ENCODE measurements at regions not wholly inside any gene's neighbourhood (a gene's known extent, or its start where the extent isn't known, plus 50 kb on each side); places are given as distances from the start of the nearest gene placed in this dataset.
A peak's percentile ranks its signal among the peaks of the same experiment; 100 is the strongest.
"Not testable (repeated sequence)": the region's sequence is repeated elsewhere in the genome, so short reads cannot be mapped to it uniquely, and the experiment has no call there.

DNA sequence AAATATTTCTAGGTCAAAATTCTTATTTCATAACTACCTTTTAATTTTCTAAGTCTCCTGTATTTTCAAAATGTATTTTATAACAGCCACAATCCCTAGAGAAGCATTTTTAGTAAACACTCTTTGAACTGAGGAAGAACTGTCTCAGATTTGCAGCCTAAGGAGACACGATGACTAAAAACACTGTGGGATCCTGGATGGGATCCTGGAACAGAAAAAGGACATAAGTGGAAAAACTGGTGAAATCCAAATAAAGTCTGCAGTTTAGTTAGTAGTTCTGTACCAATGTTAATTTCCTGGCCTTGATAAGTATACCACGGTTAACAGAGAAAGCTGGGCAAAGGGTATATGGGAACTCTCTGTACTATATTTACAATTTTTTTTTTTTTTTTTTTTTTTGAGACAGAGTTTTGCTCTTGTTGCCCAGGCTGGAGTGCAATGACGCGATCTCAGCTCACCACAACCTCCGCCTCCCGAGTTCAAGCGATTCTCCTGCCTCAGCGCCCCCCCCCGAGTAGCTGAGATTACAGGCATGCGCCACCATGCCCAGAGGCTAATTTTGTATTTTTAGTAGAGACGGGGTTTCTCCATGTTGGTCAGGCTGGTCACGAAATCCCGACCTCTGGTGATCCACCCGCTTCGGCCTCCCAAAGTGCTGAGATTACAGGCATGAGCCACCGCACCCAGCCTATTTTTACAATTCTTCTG, 600.2 kb upstream of the DIPK2B start:
- H3K27me3 Mint-ChIP-seq (ENCODE audit: low read depth); H3K27ac Mint-ChIP-seq; H3K9me3 Mint-ChIP-seq; H3K4me3 Mint-ChIP-seq: not testable (repeated sequence)
- H3K4me1 Mint-ChIP-seq (ENCODE audit: low read depth), result peaks cover 46% of the 10 kb centered on the region
- H3K36me3 Mint-ChIP-seq (ENCODE audit: low read depth), result peaks cover 14% of the 10 kb centered on the region

DNA sequence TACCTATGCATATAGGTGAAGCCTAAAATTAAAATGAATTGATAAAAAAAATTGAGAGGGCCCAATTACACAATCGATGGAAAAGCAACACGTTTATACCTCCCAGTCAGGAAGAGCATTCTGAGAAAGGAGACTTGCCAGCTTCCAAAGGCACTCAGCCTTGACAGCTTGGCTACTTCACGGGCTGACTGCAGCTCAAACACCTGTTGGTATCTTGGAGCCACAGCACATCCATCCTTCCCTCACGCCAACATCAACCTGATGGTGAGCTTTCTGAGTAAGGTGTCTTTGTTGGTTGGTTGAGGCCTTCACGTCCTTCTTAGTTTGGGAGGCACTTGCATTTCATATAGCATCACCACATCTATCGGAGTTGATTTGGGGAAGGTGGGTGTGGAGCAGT, 598.9 kb upstream of the DIPK2B start:
- H3K4me3 Mint-ChIP-seq, result no peak overlapping the region

GRCh38 chrX:45795546-45795945, 594.9 kb upstream of the DIPK2B start:
- H3K27me3 Mint-ChIP-seq (ENCODE audit: low read depth), result no peaks in the 10 kb centered on the region
- peaks cover 18% of the 10 kb centered on the region for H3K36me3 Mint-ChIP-seq (ENCODE audit: low read depth)
- H3K4me3 Mint-ChIP-seq, result no peak overlapping the region
- H3K4me1 Mint-ChIP-seq (ENCODE audit: low read depth), result peaks cover 35% of the 10 kb centered on the region
- no peak overlapping the region for H3K27ac Mint-ChIP-seq
- no peaks in the 10 kb centered on the region for H3K9me3 Mint-ChIP-seq

More for the DNA sequence above, 598.9 kb upstream of the DIPK2B start:
- no peaks in the 10 kb centered on the region for H3K9me3 Mint-ChIP-seq
- H3K27me3 Mint-ChIP-seq (ENCODE audit: low read depth), result no peaks in the 10 kb centered on the region
- peaks cover 40% of the 10 kb centered on the region for H3K4me1 Mint-ChIP-seq (ENCODE audit: low read depth)
- H3K27ac Mint-ChIP-seq, result peak overlapping the region; percentile 26
- peaks cover 10% of the 10 kb centered on the region for H3K36me3 Mint-ChIP-seq (ENCODE audit: low read depth)

DNA sequence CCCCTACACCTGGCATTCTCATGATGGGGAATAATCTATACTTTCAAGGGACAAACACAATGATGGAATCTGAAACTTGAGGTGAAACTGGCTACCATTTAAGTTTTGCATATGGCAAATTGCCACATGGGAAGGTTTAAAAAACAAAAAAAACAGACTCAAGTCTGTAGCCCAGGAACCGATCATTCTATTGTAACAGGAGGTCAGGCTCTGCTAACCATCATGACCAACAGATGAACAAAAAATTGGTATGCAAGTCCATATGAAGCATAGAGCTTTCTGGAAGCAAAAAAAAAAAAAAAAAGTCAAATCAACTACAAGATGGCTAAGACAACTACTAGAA, 594.3 kb upstream of the DIPK2B start:
- Mint-ChIP-seq H3K27me3 (ENCODE audit: low read depth) (no peaks in the 10 kb centered on the region), H3K4me1 (ENCODE audit: low read depth) (peaks cover 35% of the 10 kb centered on the region), H3K4me3 (no peak overlapping the region), H3K36me3 (ENCODE audit: low read depth) (peaks cover 19% of the 10 kb centered on the region), H3K9me3 (no peaks in the 10 kb centered on the region), H3K27ac (no peak overlapping the region)

DNA sequence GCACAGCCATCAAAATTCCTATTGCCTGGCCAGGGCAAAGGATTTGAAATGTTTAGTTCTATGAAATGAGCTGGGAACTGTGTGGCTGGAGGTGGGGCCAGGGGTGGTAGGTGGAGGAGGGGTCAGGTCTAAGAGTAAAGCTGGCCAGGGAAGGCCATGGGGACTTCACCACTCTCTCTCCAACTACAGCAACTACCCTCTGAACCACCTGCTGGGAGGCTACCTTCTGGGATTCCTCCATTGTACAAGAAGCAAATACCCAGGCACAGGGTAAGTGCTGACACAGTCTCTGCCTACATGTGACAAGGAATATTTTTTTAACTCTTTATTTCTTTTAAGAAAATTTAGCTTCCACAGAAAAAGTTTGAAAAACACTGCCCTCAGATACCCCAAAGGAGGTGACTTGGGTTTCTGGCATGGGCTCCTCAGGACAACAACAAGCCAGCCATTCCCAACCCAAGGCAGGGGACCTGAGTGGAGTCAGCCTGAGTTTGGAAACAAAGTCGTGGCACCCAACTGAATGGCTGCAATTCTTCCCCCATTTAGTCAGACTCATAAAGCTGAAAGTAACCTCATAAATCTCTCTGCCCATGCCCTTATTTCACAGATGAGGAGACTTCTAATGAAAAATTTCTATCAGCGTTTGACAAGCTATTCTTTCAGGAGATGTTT, 593.8 kb upstream of the DIPK2B start:
- H3K4me3 Mint-ChIP-seq, result no peak overlapping the region
- peaks cover 19% of the 10 kb centered on the region for H3K36me3 Mint-ChIP-seq (ENCODE audit: low read depth)
- peaks cover 35% of the 10 kb centered on the region for H3K4me1 Mint-ChIP-seq (ENCODE audit: low read depth)
- no peaks in the 10 kb centered on the region for H3K9me3 Mint-ChIP-seq
- no peaks in the 10 kb centered on the region for H3K27me3 Mint-ChIP-seq (ENCODE audit: low read depth)
- H3K27ac Mint-ChIP-seq, result no peak overlapping the region

DNA sequence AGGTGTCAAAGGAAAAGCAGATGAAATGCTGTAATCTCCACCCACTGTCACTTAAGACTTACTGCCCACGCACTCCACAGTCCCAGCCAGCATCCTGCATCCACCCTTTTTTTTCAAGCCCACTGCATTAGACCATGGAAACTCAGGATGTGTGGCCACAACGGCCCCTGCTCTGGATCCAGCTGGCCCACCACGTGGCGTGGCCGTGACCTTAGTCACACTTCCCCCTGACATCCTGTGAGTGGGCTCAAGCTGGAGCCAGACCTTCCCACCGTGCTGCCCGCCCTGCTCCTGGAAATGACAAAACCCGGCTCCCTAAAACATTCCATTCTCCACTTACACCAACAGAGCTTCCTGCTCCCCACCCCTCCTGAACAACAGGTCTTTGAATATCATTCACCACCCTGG, 588.3 kb upstream of the DIPK2B start:
- no peak overlapping the region for H3K4me3 Mint-ChIP-seq
- H3K36me3 Mint-ChIP-seq (ENCODE audit: low read depth), result peaks cover 17% of the 10 kb centered on the region

DNA sequence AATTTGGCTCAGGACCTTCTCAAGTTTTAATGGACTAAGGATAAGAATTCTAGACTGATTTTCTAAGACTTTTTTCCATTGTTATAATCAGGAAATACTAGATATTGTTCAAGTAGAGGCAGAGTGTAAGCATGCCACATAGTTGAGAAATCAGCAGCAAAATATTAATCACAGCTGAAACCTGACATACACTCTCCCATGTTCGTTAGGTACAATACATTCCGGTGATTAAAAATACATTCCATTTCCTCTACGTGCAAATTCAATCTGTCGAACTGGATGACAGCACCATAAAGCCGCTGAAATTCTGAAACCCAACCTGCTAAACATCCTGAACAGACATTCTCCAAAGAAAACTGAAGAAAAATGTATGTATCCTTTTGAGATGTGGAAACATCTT, 587.6 kb upstream of the DIPK2B start:
- H3K9me3 Mint-ChIP-seq, result no peaks in the 10 kb centered on the region
- H3K36me3 Mint-ChIP-seq (ENCODE audit: low read depth), result peaks cover 17% of the 10 kb centered on the region
- H3K27me3 Mint-ChIP-seq (ENCODE audit: low read depth), result no peaks in the 10 kb centered on the region
- no peak overlapping the region for H3K27ac Mint-ChIP-seq
- peaks cover 31% of the 10 kb centered on the region for H3K4me1 Mint-ChIP-seq (ENCODE audit: low read depth)
- H3K4me3 Mint-ChIP-seq, result no peak overlapping the region

More for the DNA sequence above, 588.3 kb upstream of the DIPK2B start:
- peak overlapping the region; percentile 46 for H3K27ac Mint-ChIP-seq
- peaks cover 35% of the 10 kb centered on the region for H3K4me1 Mint-ChIP-seq (ENCODE audit: low read depth)
- no peaks in the 10 kb centered on the region for H3K9me3 Mint-ChIP-seq
- H3K27me3 Mint-ChIP-seq (ENCODE audit: low read depth), result no peaks in the 10 kb centered on the region

- no peak overlapping the region for H3K4me3 Mint-ChIP-seq
- H3K27me3 Mint-ChIP-seq (ENCODE audit: low read depth), result no peaks in the 10 kb centered on the region
- H3K4me1 Mint-ChIP-seq (ENCODE audit: low read depth), result peaks cover 35% of the 10 kb centered on the region
- peaks cover 9% of the 10 kb centered on the region for H3K36me3 Mint-ChIP-seq (ENCODE audit: low read depth)
- no peak overlapping the region for H3K27ac Mint-ChIP-seq
- H3K9me3 Mint-ChIP-seq, result no peaks in the 10 kb centered on the region
Measured at GRCh38 chrX:45784590-45784989, 583.9 kb upstream of the DIPK2B start.

- H3K36me3 Mint-ChIP-seq (ENCODE audit: low read depth), result peaks cover 15% of the 10 kb centered on the region
- H3K4me3 Mint-ChIP-seq, result no peak overlapping the region
- no peaks in the 10 kb centered on the region for H3K9me3 Mint-ChIP-seq
- H3K4me1 Mint-ChIP-seq (ENCODE audit: low read depth), result peaks cover 35% of the 10 kb centered on the region
- no peak overlapping the region for H3K27ac Mint-ChIP-seq
- H3K27me3 Mint-ChIP-seq (ENCODE audit: low read depth), result no peaks in the 10 kb centered on the region
Measured at GRCh38 chrX:45783002-45783401, 582.3 kb upstream of the DIPK2B start.

DNA sequence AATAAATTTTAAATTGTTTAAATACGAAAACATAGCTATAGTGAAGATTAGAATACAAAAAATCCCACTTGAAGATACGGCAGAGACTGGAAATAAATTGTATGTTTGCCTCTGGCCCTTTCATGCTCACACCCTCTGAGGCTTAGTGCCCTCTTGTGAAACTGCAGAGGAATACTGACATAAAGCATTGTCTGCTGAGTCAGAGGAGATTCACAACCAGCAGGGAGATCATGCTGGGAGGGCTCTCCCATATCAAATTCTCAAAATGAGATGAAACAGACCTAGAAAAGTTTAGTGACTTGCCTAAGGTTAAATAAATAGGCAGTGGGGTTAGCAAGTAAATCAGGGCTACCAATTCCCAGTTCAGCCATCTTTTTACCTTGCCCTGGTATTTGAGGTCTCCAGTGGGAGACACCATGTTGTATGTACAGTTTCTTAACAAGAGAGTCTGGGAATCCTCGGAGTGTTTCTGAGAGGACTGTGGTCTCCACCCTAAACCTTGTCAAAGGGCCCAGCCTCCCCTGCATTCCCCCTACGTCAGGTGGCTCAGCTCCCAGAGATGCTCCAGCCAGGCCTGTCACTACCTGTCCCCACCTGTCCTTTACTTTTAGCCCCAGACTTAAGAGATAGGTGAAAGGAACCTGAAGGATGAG, 581.4 kb upstream of the DIPK2B start:
- H3K36me3 Mint-ChIP-seq (ENCODE audit: low read depth), result peaks cover 17% of the 10 kb centered on the region
- H3K4me1 Mint-ChIP-seq (ENCODE audit: low read depth), result peaks cover 45% of the 10 kb centered on the region
- H3K27me3 Mint-ChIP-seq (ENCODE audit: low read depth), result no peaks in the 10 kb centered on the region
- H3K4me3 Mint-ChIP-seq, result no peak overlapping the region
- H3K27ac Mint-ChIP-seq, result no peak overlapping the region
- no peaks in the 10 kb centered on the region for H3K9me3 Mint-ChIP-seq

DNA sequence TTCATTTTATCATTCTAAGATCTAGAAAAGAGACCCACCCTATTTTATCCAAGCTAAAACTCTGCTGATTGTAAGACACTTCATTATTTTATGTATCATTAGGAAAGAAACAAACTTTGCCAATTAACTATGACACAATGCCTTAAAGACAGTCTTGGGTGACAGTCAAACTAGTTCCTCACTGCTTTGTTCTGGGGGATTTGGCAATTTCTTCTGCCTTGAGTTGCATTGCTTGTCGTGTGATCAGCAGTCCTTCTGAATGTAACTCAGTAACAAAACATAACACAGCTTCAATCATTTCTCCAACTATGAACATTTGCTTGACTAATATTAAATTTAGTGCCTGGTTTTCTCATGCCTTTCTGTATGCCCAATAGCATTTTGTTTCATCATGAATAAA, 577.9 kb upstream of the DIPK2B start:
- Mint-ChIP-seq H3K9me3 (no peaks in the 10 kb centered on the region), H3K27me3 (ENCODE audit: low read depth) (no peaks in the 10 kb centered on the region), H3K27ac (no peak overlapping the region), H3K4me1 (ENCODE audit: low read depth) (peaks cover 46% of the 10 kb centered on the region), H3K4me3 (no peak overlapping the region), H3K36me3 (ENCODE audit: low read depth) (peaks cover 12% of the 10 kb centered on the region)

DNA sequence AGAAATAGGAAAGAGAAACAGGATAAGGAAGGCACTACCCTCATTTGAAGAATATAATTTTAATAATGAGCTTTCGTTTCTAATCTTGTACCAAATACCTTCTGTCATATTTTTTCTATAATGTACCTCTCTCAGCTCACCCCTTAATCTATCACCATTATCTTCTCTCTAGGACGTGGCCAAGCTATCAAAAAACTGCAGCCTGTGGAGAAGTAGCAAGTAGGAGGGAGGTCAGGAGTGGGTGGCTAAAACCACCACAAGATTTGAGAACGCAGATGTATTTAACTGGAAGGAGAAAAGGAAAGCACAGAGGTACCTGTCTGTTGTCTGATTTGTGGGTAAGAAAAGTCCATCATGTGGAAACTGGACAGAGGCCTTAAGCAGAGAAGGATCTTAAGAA, 576.7 kb upstream of the DIPK2B start:
- H3K4me3 Mint-ChIP-seq, result no peak overlapping the region
- peak overlapping the region; percentile 47 for H3K27ac Mint-ChIP-seq
- no peaks in the 10 kb centered on the region for H3K27me3 Mint-ChIP-seq (ENCODE audit: low read depth)
- no peaks in the 10 kb centered on the region for H3K9me3 Mint-ChIP-seq
- peaks cover 49% of the 10 kb centered on the region for H3K4me1 Mint-ChIP-seq (ENCODE audit: low read depth)
- H3K36me3 Mint-ChIP-seq (ENCODE audit: low read depth), result peaks cover 12% of the 10 kb centered on the region

DNA sequence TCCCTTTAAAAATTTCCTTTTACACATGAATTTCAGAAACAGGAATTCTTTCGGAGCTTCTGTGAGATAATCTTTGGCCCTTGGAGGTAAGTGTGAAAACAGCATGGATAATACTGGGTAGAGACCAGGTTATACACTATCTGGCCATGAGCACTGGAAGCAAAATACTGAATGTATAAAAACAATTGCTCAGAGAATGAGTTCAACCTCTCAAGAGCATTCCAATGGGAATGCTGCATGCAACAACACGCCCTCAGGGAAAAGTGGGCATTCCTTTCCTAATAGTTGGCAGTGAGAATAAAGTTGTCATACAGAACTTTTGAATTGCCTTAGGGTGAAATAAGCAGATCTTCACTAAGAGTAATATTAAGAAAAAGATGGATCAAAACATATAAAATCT, 574.8 kb upstream of the DIPK2B start:
- H3K4me1 Mint-ChIP-seq (ENCODE audit: low read depth), result peaks cover 61% of the 10 kb centered on the region
- H3K27me3 Mint-ChIP-seq (ENCODE audit: low read depth), result no peaks in the 10 kb centered on the region
- no peaks in the 10 kb centered on the region for H3K9me3 Mint-ChIP-seq
- no peak overlapping the region for H3K27ac Mint-ChIP-seq
- H3K4me3 Mint-ChIP-seq, result no peak overlapping the region
- peaks cover 12% of the 10 kb centered on the region for H3K36me3 Mint-ChIP-seq (ENCODE audit: low read depth)

GRCh38 chrX:45774961-45775360, 574.3 kb upstream of the DIPK2B start:
- Mint-ChIP-seq H3K4me3 (no peak overlapping the region), H3K9me3 (no peaks in the 10 kb centered on the region), H3K4me1 (ENCODE audit: low read depth) (peaks cover 59% of the 10 kb centered on the region), H3K27ac (no peak overlapping the region), H3K27me3 (ENCODE audit: low read depth) (no peaks in the 10 kb centered on the region), H3K36me3 (ENCODE audit: low read depth) (peaks cover 11% of the 10 kb centered on the region)

DNA sequence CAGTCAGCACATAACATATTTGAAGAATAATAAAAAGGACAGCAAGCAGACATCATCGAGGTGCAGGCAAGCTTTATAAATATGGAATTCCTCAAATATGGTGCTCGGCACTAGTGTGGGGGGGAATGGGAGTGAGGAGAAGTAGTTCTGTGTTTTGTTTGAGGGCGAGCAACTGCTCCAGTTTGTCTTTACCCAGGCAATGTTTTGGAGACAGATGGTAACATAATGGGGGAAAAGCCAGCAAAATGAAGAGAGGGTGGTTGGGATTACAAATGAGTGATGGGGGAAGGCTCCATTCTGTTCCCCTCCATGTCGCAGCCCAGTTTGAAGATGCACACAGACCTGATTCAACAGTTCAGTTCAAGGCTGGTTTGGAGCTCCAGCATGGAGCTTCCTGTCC, 572.9 kb upstream of the DIPK2B start:
- Mint-ChIP-seq H3K27ac (no peak overlapping the region), H3K36me3 (ENCODE audit: low read depth) (peaks cover 9% of the 10 kb centered on the region), H3K27me3 (ENCODE audit: low read depth) (no peaks in the 10 kb centered on the region), H3K9me3 (no peaks in the 10 kb centered on the region), H3K4me1 (ENCODE audit: low read depth) (peaks cover 56% of the 10 kb centered on the region), H3K4me3 (no peak overlapping the region)
